NK-92 (cell line): ENCODE measurements at regions not wholly inside any gene's neighbourhood (a gene's known extent, or its start where the extent isn't known, plus 50 kb on each side); places are given as distances from the start of the nearest gene placed in this dataset.

ENCODE experiments used
- DNase-seq: peaks from one replicate; lab custom pipeline; 2025; ENCODE audit not compliant: unreplicated experiment; lab: John Stamatoyannopoulos, UW

GRCh38 chr17:77391668-77392375, 251.1 kb downstream of the SEC14L1 start:
- DNase-seq: no peak

- no peak for DNase-seq
Measured at GRCh38 chr17:77392376-77393273, 251.9 kb downstream of the SEC14L1 start.

GRCh38 chr17:77393274-77393600, 252.5 kb downstream of the SEC14L1 start:
- DNase-seq: no peak

- no peak for DNase-seq
Measured at GRCh38 chr17:77393867-77394539, 253.2 kb downstream of the SEC14L1 start.

GRCh38 chr17:77394540-77395295, 253.9 kb downstream of the SEC14L1 start:
- no peak for DNase-seq

- no peak for DNase-seq
Measured at GRCh38 chr17:77395501-77396048, 254.8 kb downstream of the SEC14L1 start.

- DNase-seq: no peak
Measured at GRCh38 chr17:77396610-77397009, 255.8 kb downstream of the SEC14L1 start.

GRCh38 chr17:77398274-77398673, 257.5 kb downstream of the SEC14L1 start:
- DNase-seq: no peak

- DNase-seq: no peak
Measured at GRCh38 chr17:77399319-77399957, 258.7 kb downstream of the SEC14L1 start.

- DNase-seq: no peak
Measured at GRCh38 chr17:77400445-77400870, 259.7 kb downstream of the SEC14L1 start.

- DNase-seq: no peak
Measured at GRCh38 chr17:77402159-77402731, 261.5 kb downstream of the SEC14L1 start.

GRCh38 chr17:77403854-77404253, 263.1 kb downstream of the SEC14L1 start:
- no peak for DNase-seq

- no peak for DNase-seq
Measured at GRCh38 chr17:77404812-77405581, 264.2 kb downstream of the SEC14L1 start.

- DNase-seq: no peak
Measured at GRCh38 chr17:77405867-77406732, 265.3 kb downstream of the SEC14L1 start.

GRCh38 chr17:77407321-77408277, 266.8 kb downstream of the SEC14L1 start:
- no peak for DNase-seq

GRCh38 chr17:77408284-77408683, 267.5 kb downstream of the SEC14L1 start:
- no peak for DNase-seq
